ENCODE measurements at regions not wholly inside any gene's neighbourhood (a gene's known extent, or its start where the extent isn't known, plus 50 kb on each side); places are given as distances from the start of the nearest gene placed in this dataset.
"Not testable (repeated sequence)": the region's sequence is repeated elsewhere in the genome, so short reads cannot be mapped to it uniquely, and the experiment has no call there.

DNA sequence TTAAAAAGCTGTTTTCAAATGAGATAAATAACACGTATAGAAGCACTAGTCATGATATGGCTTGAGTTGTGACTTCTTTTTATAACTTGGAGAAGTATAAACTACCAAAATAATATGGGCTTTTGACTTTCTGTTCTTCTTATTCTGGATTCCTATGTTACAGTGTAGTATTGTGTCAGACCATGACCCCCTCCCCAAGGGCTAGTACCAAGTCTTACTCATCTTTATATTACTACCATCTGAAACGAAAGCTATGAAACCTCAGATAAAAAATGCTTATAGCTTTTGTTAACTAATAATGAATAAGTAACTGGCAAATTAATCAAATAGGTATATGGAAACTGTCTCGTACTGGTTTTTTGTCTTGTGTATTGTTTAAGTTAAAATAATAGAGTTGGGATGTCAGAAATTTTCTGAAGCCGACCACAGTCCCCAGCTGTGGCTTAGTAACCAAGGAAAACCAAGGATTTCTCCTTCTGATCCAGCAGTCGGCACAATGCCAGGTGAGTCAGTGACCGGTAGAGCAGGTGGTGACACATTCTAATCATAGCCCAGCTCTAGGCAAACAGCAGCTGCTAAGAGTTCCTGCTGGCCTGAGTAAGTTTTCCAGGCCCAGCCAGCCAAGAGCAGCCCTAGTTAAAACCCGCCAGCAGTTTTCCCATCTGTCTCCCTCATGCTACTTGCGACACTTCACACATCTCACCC, 163.3 kb upstream of the PRDX4 start:
- Histone ChIP-seq H3K9ac (ENCODE audit: low read depth, low read length) (no peak overlapping the region), H3K36me3 (ENCODE audit: insufficient read depth, low read length) (no peaks in the 10 kb centered on the region), H3K4me3 (ENCODE audit: low read length) (no peak overlapping the region), H3K27ac (ENCODE audit: low read depth, low read length) (no peak overlapping the region), H3K9me3 (ENCODE audit: insufficient read depth, low read depth, low read length) (no peaks in the 10 kb centered on the region), H3K4me1 (ENCODE audit: insufficient read depth, low read length) (peaks cover 34% of the 10 kb centered on the region), H3K27me3 (ENCODE audit: insufficient read depth, low read length) (no peaks in the 10 kb centered on the region)
- WGBS: 68% methylated on average over 7 of the region's 8 CpGs

DNA sequence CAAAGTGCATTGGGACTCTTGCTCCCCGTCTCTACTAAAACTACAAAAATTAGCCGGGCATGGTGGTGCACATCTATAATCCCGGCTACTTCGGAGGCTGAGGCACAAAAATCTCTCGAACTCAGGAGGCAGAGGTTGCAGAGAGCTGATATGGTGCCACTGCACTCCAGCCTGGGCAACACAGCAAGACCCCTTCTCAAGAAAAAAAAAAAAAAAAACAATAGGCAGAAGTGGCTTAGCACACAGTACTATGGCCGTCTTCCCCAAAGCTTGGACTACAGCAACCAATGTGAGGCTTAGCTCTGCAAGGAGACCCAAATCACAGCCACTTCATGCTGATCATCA, 162.8 kb upstream of the PRDX4 start:
- no peaks in the 10 kb centered on the region for H3K27me3 ChIP-seq (ENCODE audit: insufficient read depth, low read length)
- no peaks in the 10 kb centered on the region for H3K9me3 ChIP-seq (ENCODE audit: insufficient read depth, low read depth, low read length)
- no peaks in the 10 kb centered on the region for H3K36me3 ChIP-seq (ENCODE audit: insufficient read depth, low read length)
- H3K4me1 ChIP-seq (ENCODE audit: insufficient read depth, low read length): peaks cover 35% of the 10 kb centered on the region
- no peak overlapping the region for H3K4me3 ChIP-seq (ENCODE audit: low read length)
- H3K9ac ChIP-seq (ENCODE audit: low read depth, low read length): no peak overlapping the region
- 93% methylated on average over 6 of the region's 6 CpGs for WGBS
- peak overlapping the region; percentile 75; the same call in 1 of the 2 replicates for H3K27ac ChIP-seq (ENCODE audit: low read depth, low read length)

GRCh38 chrX:23504895-23505294, 162.4 kb upstream of the PRDX4 start:
- no peaks in the 10 kb centered on the region for H3K9me3 ChIP-seq (ENCODE audit: insufficient read depth, low read depth, low read length)
- no peak overlapping the region for H3K4me3 ChIP-seq (ENCODE audit: low read length)
- H3K36me3 ChIP-seq (ENCODE audit: insufficient read depth, low read length): no peaks in the 10 kb centered on the region
- peaks cover 39% of the 10 kb centered on the region for H3K4me1 ChIP-seq (ENCODE audit: insufficient read depth, low read length)
- 0 out of 2 replicates have a peak overlapping the region, but pooled peaks have one; percentile 32 for H3K9ac ChIP-seq (ENCODE audit: low read depth, low read length)
- 92% methylated on average over 2 of the region's 2 CpGs for WGBS
- H3K27ac ChIP-seq (ENCODE audit: low read depth, low read length): peak overlapping the region; percentile 75
- H3K27me3 ChIP-seq (ENCODE audit: insufficient read depth, low read length): no peaks in the 10 kb centered on the region

- Histone ChIP-seq H3K36me3 (ENCODE audit: insufficient read depth, low read length) (no peaks in the 10 kb centered on the region), H3K4me1 (ENCODE audit: insufficient read depth, low read length) (peaks cover 42% of the 10 kb centered on the region), H3K9me3 (ENCODE audit: insufficient read depth, low read depth, low read length) (no peaks in the 10 kb centered on the region), H3K9ac (ENCODE audit: low read depth, low read length) (peak overlapping the region; percentile 53; the same call in 1 of the 2 replicates), H3K4me3 (ENCODE audit: low read length) (peak overlapping the region; percentile 14; the same call in 1 of the 2 replicates), H3K27me3 (ENCODE audit: insufficient read depth, low read length) (no peaks in the 10 kb centered on the region), H3K27ac (ENCODE audit: low read depth, low read length) (peak overlapping the region; percentile 75)
- 29% methylated on average over 6 of the region's 6 CpGs for WGBS
Measured at GRCh38 chrX:23505531-23506303, 161.6 kb upstream of the PRDX4 start.

GRCh38 chrX:23509256-23509655, 158.0 kb upstream of the PRDX4 start:
- H3K36me3 ChIP-seq (ENCODE audit: insufficient read depth, low read length): no peaks in the 10 kb centered on the region
- H3K9ac ChIP-seq (ENCODE audit: low read depth, low read length): peak overlapping the region; percentile 52
- no peaks in the 10 kb centered on the region for H3K9me3 ChIP-seq (ENCODE audit: insufficient read depth, low read depth, low read length)
- H3K4me3 ChIP-seq (ENCODE audit: low read length): no peak overlapping the region
- H3K4me1 ChIP-seq (ENCODE audit: insufficient read depth, low read length): peaks cover 71% of the 10 kb centered on the region
- 8% methylated on average over 1 of the region's 1 CpG for WGBS
- no peaks in the 10 kb centered on the region for H3K27me3 ChIP-seq (ENCODE audit: insufficient read depth, low read length)
- H3K27ac ChIP-seq (ENCODE audit: low read depth, low read length): peak overlapping the region; percentile 82; the same call in 1 of the 2 replicates

GRCh38 chrX:23511793-23512192, 155.5 kb upstream of the PRDX4 start:
- Histone ChIP-seq H3K27ac (ENCODE audit: low read depth, low read length) (no peak overlapping the region; the same call in 1 of the 2 replicates), H3K36me3 (ENCODE audit: insufficient read depth, low read length) (no peaks in the 10 kb centered on the region), H3K4me3 (ENCODE audit: low read length) (no peak overlapping the region), H3K9ac (ENCODE audit: low read depth, low read length) (no peak overlapping the region), H3K27me3 (ENCODE audit: insufficient read depth, low read length) (no peaks in the 10 kb centered on the region), H3K4me1 (ENCODE audit: insufficient read depth, low read length) (peaks cover 58% of the 10 kb centered on the region), H3K9me3 (ENCODE audit: insufficient read depth, low read depth, low read length) (no peaks in the 10 kb centered on the region)
- 80% methylated on average over 2 of the region's 2 CpGs for WGBS

DNA sequence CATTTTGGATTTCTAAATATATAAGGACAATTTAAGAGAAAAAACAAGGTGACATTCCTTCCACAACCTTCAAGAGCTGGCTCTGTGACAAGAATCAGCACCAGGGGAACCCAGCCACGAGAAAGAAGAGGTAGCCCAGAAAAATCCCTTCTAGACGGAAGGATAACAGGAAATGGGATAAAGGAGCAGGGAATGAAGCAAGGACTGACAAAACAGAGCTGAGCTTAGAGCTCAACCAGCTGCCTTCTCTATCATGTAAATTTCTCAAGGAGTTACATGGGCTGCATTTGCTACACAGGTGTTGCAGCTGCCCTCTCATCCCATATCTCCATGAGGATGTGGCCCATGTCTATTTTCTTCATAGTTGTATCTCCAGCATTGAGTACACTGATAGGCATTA, 154.2 kb upstream of the PRDX4 start:
- H3K9me3 ChIP-seq (ENCODE audit: insufficient read depth, low read depth, low read length): no peaks in the 10 kb centered on the region
- peak overlapping the region; percentile 91 for H3K27ac ChIP-seq (ENCODE audit: low read depth, low read length)
- no peak overlapping the region for H3K4me3 ChIP-seq (ENCODE audit: low read length)
- peaks cover 45% of the 10 kb centered on the region for H3K4me1 ChIP-seq (ENCODE audit: insufficient read depth, low read length)
- WGBS: 4% methylated on average over 2 of the region's 2 CpGs
- H3K36me3 ChIP-seq (ENCODE audit: insufficient read depth, low read length): no peaks in the 10 kb centered on the region
- no peaks in the 10 kb centered on the region for H3K27me3 ChIP-seq (ENCODE audit: insufficient read depth, low read length)
- peak overlapping the region; percentile 32; the same call in 1 of the 2 replicates for H3K9ac ChIP-seq (ENCODE audit: low read depth, low read length)

GRCh38 chrX:23514082-23514481, 153.2 kb upstream of the PRDX4 start:
- Histone ChIP-seq H3K36me3 (ENCODE audit: insufficient read depth, low read length) (no peaks in the 10 kb centered on the region), H3K4me1 (ENCODE audit: insufficient read depth, low read length) (peaks cover 44% of the 10 kb centered on the region), H3K4me3 (ENCODE audit: low read length) (no peak overlapping the region), H3K9me3 (ENCODE audit: insufficient read depth, low read depth, low read length) (no peaks in the 10 kb centered on the region), H3K27me3 (ENCODE audit: insufficient read depth, low read length) (no peaks in the 10 kb centered on the region), H3K9ac (ENCODE audit: low read depth, low read length) (no peak overlapping the region), H3K27ac (ENCODE audit: low read depth, low read length) (no peak overlapping the region; the same call in 1 of the 2 replicates)
- WGBS: no CpG with 5 or more reads among the region's 2 CpGs

- H3K4me3 ChIP-seq (ENCODE audit: low read length): no peak overlapping the region
- peaks cover 37% of the 10 kb centered on the region for H3K4me1 ChIP-seq (ENCODE audit: insufficient read depth, low read length)
- H3K9ac ChIP-seq (ENCODE audit: low read depth, low read length): no peak overlapping the region
- H3K27ac ChIP-seq (ENCODE audit: low read depth, low read length): no peak overlapping the region
- H3K9me3 ChIP-seq (ENCODE audit: insufficient read depth, low read depth, low read length): no peaks in the 10 kb centered on the region
- WGBS: 69% methylated on average over 2 of the region's 2 CpGs
- H3K27me3 ChIP-seq (ENCODE audit: insufficient read depth, low read length): no peaks in the 10 kb centered on the region
- H3K36me3 ChIP-seq (ENCODE audit: insufficient read depth, low read length): no peaks in the 10 kb centered on the region
Measured at GRCh38 chrX:23515028-23515427, 152.3 kb upstream of the PRDX4 start.

- not testable (repeated sequence) for H3K36me3 ChIP-seq (ENCODE audit: insufficient read depth, low read length); H3K9me3 ChIP-seq (ENCODE audit: insufficient read depth, low read depth, low read length); H3K9ac ChIP-seq (ENCODE audit: low read depth, low read length); H3K4me1 ChIP-seq (ENCODE audit: insufficient read depth, low read length); H3K27ac ChIP-seq (ENCODE audit: low read depth, low read length); H3K4me3 ChIP-seq (ENCODE audit: low read length); H3K27me3 ChIP-seq (ENCODE audit: insufficient read depth, low read length)
- 97% methylated on average over 34 of the region's 37 CpGs for WGBS
Measured at GRCh38 chrX:23523026-23523657, 144.2 kb upstream of the PRDX4 start.

DNA sequence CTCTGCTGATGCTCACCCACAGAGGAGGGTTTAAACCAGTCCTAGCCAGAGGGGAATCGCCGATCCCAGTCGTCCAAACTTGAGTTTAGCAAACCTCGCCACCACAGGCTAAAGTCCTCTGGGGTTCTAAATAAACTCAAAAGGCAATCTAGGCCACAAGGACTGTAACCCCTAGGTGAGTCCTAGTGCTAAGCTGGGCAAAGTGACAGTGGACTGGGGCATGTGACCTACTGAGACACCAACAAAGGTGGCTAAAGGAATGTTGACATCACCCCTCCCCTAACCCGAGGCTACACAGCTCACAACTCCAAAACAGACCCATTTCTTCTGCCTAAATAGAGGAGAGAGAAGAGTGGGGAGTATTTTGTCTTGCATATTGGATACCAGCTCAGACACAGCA, 142.8 kb upstream of the PRDX4 start:
- Histone ChIP-seq H3K27me3 (ENCODE audit: insufficient read depth, low read length) (no peaks in the 10 kb centered on the region), H3K4me1 (ENCODE audit: insufficient read depth, low read length) (no peaks in the 10 kb centered on the region), H3K9ac (ENCODE audit: low read depth, low read length) (no peak overlapping the region), H3K4me3 (ENCODE audit: low read length) (no peak overlapping the region), H3K36me3 (ENCODE audit: insufficient read depth, low read length) (no peaks in the 10 kb centered on the region), H3K9me3 (ENCODE audit: insufficient read depth, low read depth, low read length) (no peaks in the 10 kb centered on the region), H3K27ac (ENCODE audit: low read depth, low read length) (no peak overlapping the region)
- 98% methylated on average over 4 of the region's 5 CpGs for WGBS
